ENCODE measurements at regions not wholly inside any gene's neighbourhood (a gene's known extent, or its start where the extent isn't known, plus 50 kb on each side); places are given as distances from the start of the nearest gene placed in this dataset.

GRCh38 chrX:147468600-147468999, 443.1 kb upstream of the FMR1 start:
- no peak for DNase-seq (ENCODE audit: low spot score)
- TF ChIP-seq, protein P1, sequence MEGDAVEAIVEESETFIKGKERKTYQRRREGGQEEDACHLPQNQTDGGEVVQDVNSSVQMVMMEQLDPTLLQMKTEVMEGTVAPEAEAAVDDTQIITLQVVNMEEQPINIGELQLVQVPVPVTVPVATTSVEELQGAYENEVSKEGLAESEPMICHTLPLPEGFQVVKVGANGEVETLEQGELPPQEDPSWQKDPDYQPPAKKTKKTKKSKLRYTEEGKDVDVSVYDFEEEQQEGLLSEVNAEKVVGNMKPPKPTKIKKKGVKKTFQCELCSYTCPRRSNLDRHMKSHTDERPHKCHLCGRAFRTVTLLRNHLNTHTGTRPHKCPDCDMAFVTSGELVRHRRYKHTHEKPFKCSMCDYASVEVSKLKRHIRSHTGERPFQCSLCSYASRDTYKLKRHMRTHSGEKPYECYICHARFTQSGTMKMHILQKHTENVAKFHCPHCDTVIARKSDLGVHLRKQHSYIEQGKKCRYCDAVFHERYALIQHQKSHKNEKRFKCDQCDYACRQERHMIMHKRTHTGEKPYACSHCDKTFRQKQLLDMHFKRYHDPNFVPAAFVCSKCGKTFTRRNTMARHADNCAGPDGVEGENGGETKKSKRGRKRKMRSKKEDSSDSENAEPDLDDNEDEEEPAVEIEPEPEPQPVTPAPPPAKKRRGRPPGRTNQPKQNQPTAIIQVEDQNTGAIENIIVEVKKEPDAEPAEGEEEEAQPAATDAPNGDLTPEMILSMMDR (IDR thresholded peaks at IDR 0.05), result no peak
- ATAC-seq (ENCODE audit: low FRiP score), result no peak

- ATAC-seq (ENCODE audit: low FRiP score), result no peak
- no peak for DNase-seq (ENCODE audit: low spot score)
- TF ChIP-seq, protein P1 (IDR thresholded peaks at IDR 0.05), result no peak
Measured at GRCh38 chrX:147476008-147476407, 435.7 kb upstream of the FMR1 start.

DNA sequence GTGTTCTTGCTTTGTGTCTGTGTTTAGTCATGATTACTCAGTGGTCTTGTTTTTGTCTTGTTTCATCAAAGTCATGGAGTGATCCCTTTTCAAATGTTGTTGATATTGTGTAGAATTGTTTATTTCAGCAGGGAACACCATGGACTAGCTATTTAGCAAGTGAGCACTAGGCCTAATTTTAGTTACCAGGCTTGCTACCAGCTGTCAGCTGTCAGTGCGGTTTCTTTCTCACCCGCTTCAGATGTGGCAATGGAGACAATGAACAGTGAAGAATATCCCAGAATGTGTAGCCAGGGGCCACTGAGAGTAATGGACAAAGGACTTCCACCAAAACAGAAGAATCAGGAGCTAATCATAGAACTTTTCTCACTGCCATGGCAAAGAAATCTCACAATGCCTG, 432.8 kb upstream of the FMR1 start:
- TF ChIP-seq, protein P1 (IDR thresholded peaks at IDR 0.05), result no peak
- DNase-seq (ENCODE audit: low spot score), result no peak
- no peak for ATAC-seq (ENCODE audit: low FRiP score)

DNA sequence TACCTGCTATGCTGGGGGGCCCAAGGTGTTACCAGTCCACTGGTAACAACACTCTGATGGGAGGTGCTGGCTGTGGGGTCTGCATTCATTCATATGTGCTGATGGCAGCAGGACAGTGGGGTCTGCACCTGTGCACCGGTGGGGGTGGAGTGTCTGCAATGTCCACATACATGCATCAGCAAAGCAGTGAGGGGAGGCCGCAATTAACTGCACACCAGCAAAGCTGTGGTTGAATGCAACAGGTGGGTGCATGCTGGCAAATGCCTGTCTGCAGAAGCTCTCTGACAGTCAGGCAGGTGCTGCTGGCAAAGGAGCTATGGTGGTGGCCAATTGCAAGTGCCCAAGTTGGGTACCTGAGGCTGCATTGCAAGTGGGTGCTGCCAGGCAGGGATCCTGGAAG, 426.5 kb upstream of the FMR1 start:
- DNase-seq (ENCODE audit: low spot score) (no peak), ATAC-seq (ENCODE audit: low FRiP score) (no peak)
- TF ChIP-seq, protein P1 (IDR thresholded peaks at IDR 0.05), result no peak

DNA sequence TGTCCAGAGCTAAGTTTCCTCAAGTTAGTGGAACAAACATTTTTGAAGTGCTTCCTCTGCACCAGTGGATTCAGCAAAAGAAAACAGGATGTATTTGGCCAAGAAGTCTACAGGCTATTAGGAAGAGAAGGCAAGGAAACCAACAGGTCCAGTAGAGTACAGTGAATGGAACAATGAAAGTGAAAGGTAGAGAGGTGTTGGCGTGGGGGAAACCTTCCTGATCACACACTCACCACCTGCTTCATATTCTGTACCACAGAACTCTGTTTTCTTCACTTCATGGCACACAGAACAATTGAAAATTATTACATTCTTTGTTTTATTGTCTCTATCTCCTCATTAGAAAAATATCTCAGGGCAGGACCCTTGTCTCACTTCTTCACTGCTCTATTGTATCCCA, 417.4 kb upstream of the FMR1 start:
- no peak for DNase-seq (ENCODE audit: low spot score)
- TF ChIP-seq, protein P1 (IDR thresholded peaks at IDR 0.05), result no peak
- ATAC-seq (ENCODE audit: low FRiP score), result no peak

GRCh38 chrX:147498796-147499195, 412.9 kb upstream of the FMR1 start:
- DNase-seq (ENCODE audit: low spot score) (no peak), ATAC-seq (ENCODE audit: low FRiP score) (no peak)
- TF ChIP-seq, protein P1 (IDR thresholded peaks at IDR 0.05), result no peak

- no peak for DNase-seq (ENCODE audit: low spot score)
- TF ChIP-seq, protein P1 (IDR thresholded peaks at IDR 0.05), result no peak
Measured at GRCh38 chrX:147522981-147523380, 388.7 kb upstream of the FMR1 start.

More at GRCh38 chrX:147522981-147523380, 388.7 kb upstream of the FMR1 start:
- ATAC-seq (ENCODE audit: low FRiP score), result no peak
